HG02884 (cell line): ENCODE measurements at regions not wholly inside any gene's neighbourhood (a gene's known extent, or its start where the extent isn't known, plus 50 kb on each side); places are given as distances from the start of the nearest gene placed in this dataset.
A peak's percentile ranks its signal among the peaks of the same experiment; 100 is the strongest.
"Not testable (repeated sequence)": the region's sequence is repeated elsewhere in the genome, so short reads cannot be mapped to it uniquely, and the experiment has no call there.

Source experiments
- ATAC-seq: cut with Tn5 transposase; IDR thresholded peaks from one replicate; pipeline ENCODE4 v1.9.1; 2021; ENCODE audit warnings: mild to moderate bottlenecking, moderate library complexity; ENCODE audit not compliant: unreplicated experiment

DNA sequence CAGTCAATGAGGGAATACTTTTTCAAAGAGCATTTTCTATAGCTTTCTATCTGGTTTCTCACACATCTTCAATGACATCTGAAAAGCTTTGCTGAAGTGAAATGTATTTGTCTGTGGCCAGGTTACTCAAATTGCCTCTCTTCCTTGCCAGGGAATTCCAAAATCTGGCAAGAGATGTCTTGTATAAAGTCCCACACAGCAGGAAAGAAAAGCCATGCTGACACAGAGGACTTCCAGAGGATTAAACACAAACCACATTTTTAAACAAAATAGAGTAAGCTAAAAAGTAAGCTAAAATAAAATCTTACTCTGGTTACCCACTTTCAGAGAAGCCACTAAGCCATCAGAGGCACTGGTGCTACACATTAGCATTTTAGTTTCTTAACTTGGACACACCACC, 93.1 kb upstream of the BCAR3 start:
- no peak for ATAC-seq

DNA sequence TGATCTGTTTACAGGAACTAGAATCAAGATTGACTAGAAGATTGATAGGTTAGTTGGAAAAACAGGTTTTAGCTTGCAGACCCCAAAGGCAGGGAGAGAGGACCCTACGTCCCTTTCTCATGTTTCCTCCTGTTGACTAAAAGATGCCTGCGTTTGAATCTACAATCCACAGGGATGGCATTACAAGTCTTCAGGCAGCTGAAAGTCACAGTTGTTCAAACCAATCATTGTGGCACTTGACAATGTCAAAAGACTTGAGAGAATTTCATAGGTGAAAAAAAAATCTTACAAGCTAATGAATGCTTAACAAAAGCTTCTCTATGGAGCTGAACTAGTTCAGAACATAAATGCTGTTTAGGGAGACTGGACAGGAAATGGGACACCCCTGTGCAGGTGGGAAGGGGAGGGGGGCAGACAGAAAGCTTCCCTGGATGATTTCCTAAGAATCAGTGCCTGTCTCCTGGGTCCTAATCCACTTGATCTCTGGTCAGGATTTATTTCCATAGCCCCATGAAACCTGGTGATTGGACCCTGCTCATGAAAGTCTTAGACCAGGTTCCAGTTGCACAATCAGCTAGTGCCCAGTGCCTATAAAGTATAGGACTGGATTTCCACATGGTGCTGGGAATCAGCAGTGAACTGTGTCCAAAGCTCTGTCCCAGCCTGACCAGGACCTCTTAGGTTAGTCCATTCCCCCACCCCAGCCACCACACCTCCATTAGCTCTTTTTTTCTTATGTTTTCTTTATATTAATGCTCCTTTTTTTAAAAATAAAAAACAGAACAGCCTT, 91.6 kb upstream of the BCAR3 start:
- no peak for ATAC-seq

DNA sequence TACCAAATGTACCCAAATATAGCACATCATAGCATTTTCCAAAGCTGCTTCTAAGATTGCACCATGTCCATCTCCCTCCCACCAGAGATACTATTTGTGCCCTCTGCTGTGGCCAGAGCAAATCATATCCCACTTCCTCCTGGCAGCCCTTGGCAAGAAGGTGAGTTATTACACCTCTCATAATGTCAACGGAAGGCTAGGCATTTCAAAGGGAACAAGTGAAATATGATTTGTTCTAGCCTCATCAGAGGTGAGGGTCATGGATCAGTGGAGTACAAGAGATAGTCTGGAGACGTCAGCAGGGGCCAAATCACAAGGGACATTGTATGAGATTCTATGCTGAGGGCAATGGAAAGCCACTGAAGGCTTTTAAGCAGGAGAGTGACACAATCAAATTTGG, 90.2 kb upstream of the BCAR3 start:
- ATAC-seq: no peak

DNA sequence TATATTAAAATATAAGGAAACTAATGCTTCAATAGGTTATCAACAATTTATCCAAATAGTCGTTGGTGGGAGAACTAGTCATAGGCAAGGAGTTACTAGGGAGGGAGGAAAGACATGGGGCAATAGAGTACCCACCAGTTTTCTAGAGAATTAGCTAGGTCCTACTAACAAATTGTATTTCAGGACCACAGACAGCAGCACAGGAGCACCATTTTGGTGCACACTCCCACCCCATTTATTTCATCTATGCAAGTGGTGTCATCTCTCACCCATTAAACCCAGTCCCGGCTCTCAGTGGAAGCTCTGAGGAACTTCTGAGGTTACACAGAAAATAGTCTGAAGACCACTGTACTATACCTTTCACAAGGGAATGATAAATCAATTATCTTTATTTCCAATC, 89.0 kb upstream of the BCAR3 start:
- ATAC-seq: no peak

DNA sequence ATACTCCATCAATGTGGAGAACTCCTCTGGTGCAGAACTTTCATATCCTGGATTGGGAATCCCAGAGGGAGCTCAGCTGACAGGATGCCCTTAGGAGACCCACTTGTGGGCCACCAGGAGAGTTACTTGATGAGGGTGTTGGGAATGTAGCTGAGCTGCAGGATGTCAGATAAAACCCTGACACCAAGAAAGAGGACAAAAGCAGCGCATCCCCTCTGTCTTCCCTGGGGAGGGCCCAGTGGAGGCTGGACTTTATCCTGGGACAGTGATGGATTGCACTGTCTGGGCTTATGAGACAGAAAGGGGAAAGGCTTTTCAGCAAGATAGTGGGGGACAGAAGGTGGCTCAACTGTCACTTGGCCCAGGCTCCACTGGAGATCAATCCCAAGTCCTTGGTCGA, 88.1 kb upstream of the BCAR3 start:
- ATAC-seq: no peak

DNA sequence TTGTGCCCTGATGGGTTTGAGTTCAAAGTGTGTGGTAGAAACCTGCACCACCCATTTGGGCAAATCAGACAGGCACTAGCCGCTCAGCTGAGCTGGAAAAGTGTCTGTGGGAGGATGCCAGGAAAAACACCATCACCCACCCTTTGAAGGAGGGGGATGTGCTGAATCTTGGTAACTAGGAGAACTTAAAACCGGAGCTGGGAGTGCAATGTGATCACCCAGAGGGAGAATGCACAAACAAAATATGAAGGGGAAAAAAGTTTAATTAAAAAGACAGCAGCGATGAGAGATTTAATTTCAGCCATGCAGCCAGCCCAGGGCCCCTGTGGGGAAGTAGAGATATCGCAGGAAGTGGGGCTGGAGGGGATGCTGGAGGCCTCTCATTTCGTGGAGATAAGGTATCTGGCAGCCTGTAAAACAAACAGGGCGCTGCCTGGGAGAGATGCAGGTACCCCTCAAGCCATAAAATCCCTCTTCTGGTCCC, 86.8 kb upstream of the BCAR3 start:
- ATAC-seq: no peak

DNA sequence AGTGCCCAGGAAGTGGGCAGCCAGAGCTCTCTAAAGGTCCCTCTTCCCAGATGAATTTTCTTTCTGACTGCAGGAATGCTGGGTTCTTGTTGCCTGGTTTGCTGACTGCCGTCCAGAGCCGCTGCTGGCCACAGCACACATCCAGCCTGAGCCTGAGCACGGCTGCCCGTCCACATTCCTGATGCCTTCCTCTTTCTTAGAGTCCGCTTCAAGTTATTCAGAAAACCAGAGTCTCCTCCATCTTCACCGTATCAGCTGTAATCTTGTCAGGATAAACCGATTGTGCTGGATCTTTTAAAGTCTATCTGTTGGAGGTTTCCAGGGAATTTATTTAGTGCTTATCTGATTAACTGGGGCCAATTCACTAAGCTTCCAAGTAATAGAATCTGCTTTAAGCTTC, 84.8 kb upstream of the BCAR3 start:
- no peak for ATAC-seq

DNA sequence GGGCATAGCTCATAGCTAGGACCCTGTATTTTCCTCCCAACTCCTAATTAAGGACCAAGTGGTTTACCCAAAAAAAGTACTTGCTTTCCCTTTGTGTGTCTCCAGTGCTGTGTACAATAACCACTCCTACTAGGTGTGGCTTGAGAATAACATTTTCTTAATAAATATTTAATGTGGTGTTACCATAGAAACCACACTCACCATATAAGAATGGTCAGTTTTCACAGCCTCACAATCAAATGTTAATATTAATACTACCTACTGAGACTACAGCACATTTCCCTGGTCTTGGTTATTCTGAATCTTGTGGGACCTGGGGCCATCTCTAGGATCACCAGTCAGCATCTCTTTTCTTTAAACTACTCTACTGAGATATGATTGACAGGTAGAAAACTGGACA, 83.5 kb upstream of the BCAR3 start:
- ATAC-seq: no peak

DNA sequence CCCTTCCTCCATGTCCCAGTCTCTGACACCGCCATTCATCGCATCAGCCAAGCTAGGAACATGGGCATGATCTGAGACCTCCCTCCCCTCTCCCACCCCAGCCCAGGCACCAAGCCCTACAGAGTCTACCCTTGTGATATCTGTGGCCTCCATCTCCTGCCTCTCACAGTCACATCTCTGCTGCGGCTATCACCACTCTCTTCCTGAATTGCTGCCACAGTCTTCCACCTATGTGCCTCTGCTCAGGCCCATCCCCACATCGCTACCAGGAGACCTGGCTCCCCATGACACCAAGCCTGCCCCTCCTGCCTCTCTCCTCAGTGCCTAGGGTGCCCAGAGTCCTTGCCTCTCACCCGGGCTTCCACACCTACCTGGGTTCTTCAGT, 82.7 kb upstream of the BCAR3 start:
- ATAC-seq: no peak

DNA sequence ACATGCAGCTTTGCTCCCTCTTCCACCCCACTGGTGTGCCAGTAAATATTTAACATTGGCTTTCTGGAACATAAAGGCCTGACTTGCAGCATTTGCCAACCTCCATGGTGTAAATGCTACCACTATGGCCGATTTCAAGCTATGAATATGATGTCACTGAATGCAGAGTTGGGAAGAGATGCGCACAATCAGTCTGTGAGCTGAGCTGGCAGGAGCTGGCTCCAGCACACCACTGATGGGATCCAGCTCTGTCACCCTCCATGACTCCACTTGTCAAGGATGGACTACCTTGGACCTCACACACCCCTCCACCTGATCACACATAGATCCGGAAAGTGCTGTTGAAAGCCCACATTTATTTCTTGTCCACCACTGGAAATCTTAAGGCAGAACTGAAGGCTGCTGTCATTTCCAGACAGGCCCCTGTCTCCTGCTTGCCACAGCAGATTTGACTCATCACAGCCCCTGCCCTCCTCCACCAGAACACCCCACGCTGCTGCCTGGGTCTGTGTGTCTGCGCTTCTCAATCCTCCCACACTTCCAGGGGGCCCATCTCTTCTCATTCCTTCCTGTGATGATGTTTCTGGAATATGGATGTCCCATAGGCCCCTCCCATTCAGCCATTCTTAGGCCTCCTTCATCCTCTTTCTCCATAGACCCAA, 82.2 kb upstream of the BCAR3 start:
- ATAC-seq: no peak

DNA sequence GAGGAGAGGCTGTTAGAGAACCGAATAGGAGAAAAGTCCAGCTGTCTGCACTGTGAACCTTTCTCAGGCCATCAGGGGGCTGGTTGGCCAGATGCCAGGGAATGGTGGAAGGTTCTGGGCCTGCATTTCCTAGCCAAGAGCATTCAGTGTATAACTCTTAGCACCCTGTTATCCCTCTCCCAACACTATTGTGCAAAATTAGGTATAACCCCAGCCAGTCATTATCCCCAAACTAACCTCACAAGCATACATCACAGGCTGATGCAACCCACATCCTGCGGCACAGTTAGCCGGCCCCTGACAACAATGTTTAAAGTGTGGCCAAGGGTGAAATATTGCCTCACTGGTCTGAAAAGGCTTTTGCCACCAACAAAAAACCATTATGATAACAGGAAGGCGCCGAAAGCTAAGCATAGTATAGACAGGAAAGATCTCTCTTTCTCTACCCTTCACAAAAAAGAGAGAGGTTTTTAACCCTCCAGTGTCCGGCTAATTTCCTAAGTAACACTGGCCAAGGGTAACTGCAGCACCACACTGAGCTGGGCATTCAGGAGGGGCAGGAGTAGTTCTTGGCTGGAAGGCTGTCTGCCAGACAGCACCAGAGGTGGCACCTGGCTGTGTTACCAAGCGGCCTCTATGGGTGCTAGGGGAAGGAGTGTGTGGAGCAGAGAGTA, 77.3 kb upstream of the BCAR3 start:
- ATAC-seq: no peak

DNA sequence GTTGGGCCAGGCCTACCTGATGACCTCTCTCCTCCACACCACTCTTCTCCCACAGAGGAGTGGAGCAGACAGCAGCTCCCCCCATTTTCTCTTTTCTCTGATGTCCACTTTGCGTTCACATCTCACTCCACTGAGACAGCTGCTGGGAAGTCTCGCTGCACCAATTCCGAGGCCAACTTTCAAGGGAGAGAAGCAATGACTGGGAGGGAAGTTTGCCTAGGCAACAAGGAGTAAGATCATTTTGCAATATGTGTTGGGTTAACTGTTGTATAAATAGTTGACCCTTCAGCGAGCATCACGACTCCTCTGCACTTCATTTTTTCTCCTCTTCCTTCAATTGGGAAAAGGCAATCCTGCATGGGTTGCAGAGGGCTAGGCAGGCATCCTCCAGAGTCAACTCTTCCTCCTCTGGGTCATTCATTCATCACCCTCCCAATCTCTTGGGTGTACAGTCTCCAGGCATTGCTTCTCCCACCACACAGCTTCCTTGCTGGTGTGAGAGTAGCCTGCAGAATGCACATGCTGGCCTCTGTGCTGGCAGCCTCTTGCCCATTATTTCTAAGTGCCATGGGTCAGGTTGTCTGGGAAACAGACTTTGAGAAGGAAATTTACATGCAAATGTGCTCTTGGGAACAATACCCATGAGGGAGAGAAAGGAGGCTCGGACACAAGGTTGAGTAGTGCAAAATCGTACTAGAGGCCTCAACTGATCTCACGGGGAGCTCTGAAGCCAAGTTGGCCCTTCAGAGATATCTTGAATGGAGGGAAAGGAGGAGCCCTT, 75.8 kb upstream of the BCAR3 start:
- no peak for ATAC-seq

DNA sequence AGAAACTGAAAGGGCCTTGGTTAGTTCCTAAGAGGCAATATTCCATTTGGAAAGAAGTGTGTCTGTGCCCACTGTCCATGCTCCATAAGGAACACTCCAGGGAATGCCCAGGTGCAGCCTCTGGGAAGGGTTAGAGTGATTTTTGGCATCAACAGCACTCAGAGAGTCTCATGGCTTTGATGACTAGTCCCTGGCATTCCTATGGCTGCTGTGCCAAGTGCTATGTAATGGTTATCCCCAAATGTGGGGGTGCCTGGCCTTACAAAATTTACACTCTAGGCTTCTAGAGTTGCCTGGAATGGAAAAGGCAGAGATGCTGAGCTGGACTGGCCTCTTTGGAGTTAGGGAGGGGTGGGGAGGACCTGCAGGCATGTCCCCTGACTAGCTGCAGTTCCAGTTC, 75.0 kb upstream of the BCAR3 start:
- ATAC-seq: no peak

DNA sequence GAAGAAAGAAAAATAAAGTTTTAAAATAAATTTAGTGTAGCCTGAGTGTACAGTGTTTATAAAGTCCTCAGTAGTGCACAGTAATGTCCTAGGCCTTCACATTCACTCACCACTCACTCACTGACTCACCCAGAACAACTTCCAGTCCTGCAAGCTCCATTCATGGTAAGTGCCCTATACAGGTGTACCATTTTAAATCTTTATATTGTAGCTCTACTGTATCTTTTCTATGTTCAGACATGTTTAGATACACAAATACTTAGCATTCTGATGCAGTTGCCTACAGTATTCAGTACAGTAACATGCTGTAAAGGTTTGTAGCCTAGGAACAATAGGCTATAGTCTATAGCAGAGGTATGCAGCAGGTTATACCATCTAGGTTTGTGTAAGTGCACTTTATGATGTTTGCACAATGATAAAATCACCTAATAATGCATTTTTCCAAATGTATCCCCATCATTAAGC, 73.6 kb upstream of the BCAR3 start:
- ATAC-seq: not testable (repeated sequence)

DNA sequence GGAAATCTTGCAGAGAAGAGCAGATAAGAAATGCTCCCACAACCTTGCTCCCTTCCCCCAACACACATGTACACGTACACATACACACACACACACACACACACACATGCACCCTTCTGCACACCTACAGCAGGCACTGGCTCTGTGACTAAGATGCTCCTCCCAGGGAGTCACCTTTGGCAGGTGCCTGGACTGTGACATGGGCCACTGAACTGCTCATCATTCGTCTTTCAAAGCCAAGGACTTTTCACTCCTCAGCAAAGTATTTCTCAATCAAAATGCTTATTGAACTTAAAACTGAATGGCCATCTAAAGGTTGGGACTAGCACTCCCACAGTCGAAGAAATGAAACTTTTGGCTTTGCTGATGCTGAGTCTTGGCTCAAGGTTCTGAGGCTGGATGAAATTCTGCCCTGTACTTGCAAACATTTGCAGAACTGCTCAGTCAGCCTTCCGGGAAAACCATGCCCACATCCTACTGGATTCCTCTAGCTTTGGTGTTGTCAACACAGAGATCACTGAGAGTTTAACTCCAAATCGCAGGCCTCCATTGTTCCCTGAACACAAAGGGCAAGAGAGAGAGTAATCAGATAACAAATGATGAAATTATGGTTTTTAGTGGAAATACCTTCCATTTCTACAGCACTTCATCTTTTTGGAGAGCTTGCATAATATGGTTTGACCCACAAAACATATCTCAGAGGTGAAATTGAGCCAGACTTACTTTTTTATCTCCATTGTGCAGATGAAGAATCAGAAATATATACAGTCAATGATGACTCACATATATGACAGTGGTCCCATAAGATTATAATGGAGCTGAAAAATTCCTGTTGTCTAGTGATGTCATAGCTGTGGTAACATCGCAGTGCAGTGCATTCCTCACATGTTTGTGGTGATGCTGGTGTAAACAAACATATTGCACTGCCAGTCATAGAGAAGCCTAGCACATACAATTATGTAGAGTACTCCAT, 72.4 kb upstream of the BCAR3 start:
- ATAC-seq: no peak

DNA sequence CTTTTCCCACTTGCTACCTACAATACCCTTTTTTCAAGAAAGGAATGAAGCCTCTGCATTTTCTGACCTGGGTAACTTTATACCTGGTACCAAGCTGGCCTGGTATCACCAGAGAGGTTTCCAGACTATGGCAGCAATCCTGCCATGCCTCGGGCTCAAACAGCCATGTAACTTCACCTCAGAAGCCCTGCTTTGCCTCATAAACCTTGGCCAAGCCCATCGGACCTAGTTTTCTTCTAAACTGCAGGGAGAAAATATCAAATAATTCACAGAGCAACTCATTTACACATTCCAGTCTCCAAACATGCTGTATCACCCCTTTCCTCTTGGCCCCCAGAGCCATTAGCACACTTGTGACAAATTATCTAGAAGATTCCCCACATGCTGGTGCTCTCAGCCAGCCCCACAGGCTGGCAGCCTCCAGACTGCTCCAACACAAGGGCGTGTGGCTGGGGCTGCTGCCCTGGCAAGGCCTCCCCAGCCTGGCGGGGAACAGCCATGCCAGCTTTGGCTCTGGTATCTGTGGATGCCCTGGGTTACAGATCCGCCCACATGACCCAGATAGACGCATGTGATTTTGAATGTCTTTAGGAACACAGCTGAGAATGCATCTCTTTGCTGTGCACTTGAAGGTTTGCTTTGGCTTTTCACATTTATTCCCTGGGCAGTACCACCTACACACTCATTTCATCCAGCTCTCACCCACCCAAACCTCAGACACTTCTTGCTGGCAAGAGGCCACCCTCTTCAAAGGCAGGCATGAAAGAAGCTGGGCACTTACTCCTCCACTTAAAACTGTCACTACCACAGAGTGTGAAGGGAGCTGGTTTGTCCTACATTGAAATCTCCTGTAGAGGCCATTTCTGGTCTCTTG, 70.0 kb upstream of the BCAR3 start:
- ATAC-seq: no peak

DNA sequence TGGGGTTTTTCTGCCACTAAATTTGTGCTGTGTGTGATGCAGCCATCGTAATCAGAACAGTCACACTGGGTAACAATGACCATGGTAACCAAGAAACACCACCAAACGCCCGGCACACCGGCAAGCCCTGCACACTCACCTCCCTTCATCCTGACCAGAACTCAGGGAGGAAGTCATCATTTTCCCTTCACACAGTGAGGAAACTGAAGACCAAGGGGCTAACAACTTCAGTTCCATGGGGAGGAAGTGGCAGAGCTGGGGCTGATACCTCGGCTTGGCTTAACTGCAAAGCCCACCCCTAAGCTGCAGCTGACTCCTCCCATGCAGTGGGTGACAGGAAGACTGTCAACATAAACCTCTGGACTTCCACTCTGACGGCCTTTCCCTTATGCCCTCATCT, 69.3 kb upstream of the BCAR3 start:
- ATAC-seq: no peak

DNA sequence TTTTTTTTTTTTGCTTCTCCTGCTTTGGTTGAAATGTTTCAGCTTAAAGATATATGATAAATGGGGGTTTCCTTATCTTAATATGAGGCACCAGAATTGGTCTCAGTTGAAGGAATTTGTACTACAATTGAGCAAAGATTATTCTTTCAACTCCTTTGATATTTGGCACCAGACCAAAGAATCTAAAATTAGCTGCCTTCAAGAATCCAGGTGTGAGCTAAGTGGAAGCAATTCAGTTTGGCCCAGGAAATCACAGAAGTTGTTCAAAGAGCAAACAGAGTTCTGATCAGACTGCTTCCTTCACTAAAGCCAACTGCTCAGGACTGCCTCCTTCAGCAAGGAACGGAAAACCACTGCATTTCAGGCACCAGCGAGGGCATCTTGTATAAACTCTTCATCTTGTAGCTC, 68.3 kb upstream of the BCAR3 start:
- ATAC-seq: peak; percentile 45

DNA sequence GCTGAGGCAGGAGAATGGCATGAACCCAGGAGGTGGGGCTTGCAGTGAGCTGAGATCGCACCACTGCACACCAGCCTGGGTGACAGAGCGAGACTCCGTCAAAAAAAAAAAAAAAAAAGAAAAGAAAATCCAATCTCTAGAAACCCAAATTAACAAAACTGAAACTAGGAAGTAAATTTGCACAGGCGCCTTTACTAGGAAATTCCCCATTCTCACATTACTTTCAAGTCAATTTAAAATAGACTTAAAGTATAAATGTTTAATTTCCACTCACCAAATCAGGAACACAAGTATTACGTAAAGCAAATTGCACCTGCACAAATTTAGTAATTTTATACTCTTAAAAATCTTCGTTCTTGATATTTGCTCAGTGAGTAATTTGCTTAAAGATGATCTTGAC, 67.8 kb upstream of the BCAR3 start:
- ATAC-seq: peak; percentile 27
